CD4-positive, alpha-beta T cell treated with Interleukin-4 for 4 hours (primary cell): ENCODE measurements at regions not wholly inside any gene's neighbourhood (a gene's known extent, or its start where the extent isn't known, plus 50 kb on each side); places are given as distances from the start of the nearest gene placed in this dataset.
"Not testable (repeated sequence)": the region's sequence is repeated elsewhere in the genome, so short reads cannot be mapped to it uniquely, and the experiment has no call there.

Experiments used
- DNase-seq: peaks from one replicate; pipeline ENCODE4 v3.0.0-alpha.2; 2020

DNA sequence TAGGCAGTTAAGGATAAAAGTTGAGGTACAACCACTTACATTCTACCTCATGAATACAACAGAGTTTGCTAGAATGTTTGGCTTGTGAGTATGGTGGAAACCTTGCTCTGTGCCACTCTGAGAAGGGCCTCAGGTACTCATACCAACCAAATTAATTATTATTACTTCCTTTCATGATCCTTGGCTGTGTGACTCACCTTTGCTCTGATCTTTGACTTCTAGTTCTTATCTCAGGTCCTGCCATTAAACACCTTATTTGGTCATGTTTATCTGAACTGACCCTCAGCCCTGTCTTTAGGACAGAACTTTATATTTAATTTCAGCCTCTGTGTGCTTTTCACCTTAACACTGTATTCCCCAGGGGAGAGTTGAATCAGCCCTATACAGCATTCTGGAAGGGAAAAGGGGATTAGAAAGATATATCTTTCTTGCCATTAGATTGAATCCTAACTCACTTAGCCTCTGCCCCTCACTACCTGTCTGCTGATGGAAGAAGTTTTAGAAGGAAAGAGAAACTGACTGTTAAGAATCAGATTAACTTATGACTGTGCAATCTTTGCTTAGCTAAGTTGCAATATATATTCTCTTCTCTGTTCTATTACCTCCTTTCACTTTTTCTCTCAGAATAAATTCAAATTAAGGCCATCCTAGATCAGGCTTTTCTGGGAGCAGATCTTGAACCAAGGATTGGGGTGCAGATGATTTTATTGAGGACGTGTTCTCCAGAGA lies 260.4 kb upstream of the DPYD start:
- DNase-seq = no peak

DNA sequence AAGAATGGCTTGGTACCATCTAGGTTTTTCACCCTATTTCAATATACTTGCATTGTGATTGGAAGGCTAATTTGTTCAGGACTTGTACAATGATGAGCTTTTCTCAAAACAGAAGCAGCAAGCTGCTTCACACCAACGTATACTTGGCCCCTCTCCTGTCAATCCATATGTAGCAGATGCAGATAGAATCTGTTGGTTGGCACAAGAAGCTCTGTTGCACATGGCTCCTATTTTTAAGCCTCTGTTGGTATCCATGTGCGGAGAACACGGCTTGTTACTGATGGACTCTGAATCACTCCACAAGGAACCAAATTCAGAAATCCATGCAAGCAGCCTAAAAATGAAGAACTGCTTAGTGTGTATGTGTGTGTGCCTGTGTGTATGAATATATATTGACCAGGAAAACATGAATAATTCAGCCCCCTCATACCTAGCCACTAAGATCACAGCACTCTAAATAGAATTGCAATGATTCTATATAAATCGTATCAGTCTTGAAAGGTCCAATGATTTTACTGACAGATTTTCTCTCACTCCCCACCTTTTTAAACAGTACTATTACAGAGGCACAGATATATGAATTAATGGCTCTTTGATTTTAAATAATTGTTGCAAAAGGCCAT lies 258.4 kb upstream of the DPYD start:
- DNase-seq = no peak

DNA sequence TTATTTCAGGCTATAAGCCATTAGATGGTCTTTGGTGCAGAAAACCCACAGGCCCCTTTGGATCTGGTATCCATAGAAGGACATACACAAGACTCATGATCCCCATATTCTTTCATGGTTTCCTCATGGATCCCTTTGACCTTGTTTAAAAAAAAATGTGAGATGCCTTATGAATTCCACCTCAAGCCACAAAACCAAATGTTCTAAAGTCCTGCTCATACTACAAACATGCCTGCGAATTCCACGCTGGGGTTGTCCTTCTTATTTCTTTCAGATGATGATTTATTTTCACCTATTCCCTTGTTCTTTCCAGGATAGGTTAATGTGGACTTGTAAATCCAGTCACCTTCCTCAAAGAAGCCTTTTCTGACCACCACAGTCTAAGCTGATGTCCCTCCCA lies 256.9 kb upstream of the DPYD start:
- DNase-seq = no peak

DNA sequence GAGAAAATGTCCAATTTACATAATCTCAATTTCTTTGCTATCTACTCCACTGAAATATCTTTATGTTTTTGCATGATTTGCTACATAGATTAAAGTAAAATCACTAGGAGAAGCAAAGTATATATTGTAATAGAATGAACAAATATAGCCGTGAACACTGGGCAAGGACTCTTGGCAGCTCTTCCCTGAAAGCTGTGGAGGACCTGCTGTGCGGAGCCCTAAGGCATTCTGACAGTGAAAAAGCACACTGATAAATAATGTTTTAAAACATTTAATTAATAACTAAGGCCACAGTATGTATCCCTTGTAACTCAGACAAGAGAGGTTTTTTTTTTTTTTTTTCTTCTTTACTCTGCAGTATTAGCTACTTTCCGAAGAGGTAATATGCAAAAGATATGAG lies 256.1 kb upstream of the DPYD start:
- no peak for DNase-seq

DNA sequence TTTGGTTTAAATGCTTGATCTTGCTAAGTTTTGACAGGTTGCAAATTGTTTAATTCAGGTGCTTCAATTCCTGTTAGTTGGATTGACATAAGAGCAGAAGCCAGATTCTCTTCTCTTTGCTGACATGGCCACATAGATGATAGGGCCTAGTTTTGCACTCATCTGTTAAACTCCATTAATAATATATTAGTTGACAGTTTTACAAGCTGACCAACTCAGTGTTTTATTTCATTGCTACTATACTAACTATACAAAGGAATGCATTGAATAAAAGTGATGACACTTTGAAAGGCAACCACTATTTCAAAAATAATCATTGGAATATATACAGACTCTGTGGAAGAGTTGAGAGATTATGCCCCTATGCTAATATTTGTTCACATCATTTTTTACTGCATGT lies 255.6 kb upstream of the DPYD start:
- no peak for DNase-seq

DNA sequence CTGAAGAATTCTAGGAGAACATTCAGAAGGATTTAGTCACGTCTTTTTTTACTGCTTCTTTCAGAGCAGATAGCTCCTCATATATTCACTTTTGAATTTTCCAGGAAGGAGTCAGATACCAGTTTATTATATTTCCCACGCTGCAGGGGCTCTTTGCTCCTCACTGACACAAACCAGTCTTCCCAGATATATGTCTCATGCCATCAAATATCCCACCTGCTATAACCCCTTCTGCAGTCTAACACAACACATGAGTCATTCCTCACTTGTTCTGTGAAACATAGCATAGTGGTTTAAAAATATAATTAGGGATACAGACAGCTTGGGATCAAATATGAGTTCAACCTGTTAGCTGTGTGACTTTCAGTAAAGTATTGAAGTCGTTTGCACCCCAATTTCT lies 251.7 kb upstream of the DPYD start:
- no peak for DNase-seq

DNA sequence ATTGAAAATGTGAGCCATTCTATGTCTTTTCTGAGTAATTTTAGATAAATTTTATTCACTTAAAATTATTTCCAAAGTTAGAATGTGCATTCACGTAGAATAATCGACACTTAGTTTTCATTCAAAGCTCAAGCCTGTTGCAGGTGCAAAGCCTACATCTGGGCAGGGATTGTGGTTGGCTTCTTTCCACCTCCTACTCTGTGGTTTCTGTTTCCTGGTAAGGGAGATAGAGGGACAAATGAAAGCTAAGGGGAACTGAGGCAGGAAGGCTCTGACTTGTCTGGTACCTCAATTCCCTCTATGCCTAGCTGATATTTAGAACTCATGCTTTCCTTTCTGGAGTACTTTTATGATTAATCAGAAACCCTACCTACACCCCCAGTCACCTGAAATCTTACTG lies 251.2 kb upstream of the DPYD start:
- no peak for DNase-seq

DNA sequence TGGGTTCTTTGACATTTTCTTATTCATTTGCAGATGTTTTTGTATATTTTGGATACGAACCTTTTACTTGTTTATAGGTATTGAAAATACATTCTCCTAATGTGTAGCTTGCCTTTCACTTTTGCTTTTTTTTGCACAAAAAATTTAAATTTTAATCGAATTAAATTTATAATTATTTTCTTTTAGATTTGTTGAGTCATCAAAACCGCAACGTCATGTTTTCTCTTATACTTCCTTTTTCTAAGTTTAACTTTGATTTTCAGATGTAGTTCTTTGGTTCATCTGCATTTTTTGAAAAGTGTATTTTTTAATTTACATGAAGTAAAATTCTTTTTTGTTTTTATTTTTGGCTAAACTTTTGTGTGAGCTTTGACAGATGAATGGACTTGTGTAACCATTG lies 243.7 kb upstream of the DPYD start:
- no peak for DNase-seq

DNA sequence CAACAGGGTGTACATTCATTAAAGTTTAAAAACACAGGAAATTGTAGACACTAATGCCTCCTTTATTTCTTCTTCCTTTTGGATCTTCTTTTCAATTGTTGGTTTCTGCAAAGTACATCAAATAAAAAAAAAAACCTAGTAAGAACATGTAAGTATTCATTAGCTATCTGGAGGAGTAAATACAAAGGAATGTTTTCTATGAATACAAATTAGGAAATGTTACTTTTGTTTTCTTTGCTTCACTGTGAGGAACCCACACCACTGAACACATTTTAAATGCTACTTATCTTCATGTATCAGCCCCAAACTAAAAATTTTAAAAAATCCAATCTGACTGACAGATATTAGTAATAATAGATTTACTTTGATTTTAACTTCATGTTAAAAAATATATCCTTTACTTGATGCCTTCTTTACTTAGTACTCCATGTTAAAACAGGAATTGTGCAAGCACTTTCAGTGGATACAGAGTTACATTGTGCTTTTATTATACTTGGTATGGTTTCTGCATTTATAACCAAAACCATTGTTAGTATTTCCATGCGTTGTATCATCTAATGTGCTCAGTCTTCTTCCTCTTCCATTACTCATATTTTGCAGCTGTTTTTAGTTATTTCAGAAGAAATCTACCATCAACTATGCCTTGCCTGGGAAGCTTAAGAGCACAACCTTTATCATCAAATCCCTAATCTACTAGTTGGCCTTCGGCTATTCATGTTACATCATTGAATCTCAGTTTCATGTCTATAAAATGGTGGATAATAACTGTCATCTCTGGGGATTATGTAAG lies 236.9 kb upstream of the DPYD start:
- no peak for DNase-seq

DNA sequence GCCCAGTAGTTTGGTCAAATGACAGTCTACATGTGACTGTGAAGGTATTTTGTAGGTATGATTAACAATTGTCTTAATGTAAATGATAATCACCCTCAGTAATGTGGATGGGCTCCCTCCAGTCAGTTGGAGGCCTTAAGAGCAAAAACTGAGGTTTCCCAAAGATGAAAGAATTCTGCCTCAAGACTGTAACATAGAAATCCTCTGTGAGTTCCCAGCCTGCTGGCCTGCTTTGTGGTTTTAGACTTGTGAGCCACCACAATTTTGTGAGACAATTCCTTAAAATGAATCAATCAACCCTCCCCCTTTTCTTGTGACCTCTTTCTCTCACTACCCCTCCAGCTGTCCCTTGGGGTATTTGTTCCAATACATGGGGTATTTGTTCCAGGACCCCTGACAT lies 226.4 kb upstream of the DPYD start:
- no peak for DNase-seq

DNA sequence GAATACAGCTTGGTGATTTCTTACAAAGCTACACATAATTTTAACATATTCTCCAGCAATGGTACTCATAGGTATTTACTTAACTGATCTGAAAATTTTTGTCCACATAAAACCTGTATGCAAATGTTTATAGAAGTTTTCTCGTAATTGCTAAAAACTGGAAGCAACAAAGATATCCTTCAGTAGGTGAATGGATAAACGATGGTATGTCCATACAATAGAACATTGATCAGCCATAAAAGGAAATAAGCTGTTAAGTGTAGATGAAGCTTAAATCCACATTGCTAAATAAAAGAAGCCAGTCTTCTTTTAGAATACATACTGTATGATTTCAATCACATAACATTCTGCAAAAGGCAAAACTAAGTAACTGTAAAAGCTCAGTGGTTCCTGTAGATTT lies 224.8 kb upstream of the DPYD start:
- no peak for DNase-seq

DNA sequence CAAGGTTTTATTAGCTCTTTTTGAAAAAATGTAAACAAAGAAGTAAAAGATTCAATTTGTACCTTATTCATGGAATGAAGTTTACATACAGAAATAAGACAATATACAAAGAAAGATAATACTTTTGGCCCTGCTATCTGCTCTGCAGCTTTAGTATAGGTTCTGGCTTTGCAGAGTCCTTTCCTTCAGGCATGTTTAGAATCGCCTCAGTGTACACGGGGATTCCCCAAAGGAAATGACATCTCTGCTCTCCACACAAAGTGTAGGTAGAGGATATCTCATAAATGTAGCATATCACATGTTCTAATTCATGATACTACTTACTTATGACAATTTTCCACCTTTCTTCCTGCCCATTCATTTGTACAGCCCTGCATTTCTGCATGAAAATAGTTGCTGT lies 222.6 kb upstream of the DPYD start:
- no peak for DNase-seq

DNA sequence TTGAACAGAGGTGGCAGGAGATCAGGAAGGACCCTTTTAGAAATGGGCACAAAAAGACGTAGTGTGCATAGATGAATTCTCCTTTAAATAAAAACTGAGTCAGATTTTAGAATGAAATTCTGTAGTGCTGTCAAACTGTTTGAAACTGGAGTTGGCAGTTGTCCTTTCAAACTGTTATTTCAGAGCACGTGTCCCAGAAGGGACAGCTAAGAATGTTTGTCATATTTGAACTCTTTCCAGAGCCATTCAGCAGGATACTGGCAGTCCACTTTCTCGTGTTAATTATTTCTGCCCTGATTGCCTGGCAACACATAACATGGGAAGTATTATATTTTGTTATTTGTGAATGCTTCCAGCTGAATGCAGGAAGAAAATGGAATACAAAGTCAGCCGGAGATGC lies 212.3 kb upstream of the DPYD start:
- no peak for DNase-seq

DNA sequence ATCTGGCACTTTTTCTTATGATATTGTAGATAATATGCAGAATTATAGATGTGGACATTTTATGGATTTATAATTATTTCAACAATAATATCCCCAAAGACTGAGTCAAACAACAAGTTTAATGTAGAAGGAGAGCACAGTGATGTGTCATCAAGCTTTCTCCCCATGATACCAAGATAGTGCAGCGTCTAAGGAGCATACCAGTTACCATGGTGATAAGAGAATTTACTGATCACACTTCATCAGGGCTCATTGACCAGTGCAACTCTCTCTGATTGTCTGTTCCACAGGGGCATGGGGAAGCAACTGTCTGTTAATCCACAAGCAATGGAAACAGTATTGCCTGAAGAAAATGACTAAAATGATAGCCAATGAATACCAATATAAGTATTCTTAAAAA lies 209.6 kb upstream of the DPYD start:
- DNase-seq = no peak

DNA sequence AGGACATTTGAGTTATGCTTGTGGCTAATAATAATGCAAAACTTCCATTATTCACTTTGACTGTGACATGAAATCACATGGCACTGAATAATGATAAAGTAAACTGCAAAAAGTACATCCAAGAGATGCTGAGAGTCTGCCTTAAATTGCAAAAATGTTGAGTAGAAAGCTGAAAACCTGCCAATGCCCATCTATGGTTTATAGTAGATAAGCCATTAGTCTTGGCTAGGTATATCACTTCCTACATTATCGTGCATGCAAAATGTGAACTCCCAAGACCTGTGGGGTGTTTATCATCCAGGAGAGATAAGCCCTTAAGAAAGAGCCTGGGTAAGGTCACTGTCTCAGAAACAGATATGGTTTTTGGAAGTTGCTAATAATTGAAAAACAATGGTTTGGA lies 208.7 kb upstream of the DPYD start:
- no peak for DNase-seq

DNA sequence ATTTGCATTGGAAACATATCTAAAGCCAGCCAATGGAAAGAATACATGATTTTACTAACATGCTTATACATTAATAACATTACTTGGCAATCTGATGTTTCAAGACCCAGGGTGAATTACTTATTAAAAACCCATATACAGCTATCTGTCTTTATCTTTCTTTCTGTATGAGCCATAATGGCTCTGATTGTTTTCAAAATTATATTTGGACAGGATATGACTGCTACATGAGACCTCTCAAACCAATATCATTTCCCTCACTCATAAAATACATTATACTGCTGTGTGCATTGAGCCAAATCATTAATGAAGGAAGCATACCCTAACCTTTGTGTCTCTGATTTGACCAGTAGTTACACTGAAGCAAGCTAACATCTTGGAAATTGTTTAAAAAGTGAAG lies 205.9 kb upstream of the DPYD start:
- DNase-seq = no peak

DNA sequence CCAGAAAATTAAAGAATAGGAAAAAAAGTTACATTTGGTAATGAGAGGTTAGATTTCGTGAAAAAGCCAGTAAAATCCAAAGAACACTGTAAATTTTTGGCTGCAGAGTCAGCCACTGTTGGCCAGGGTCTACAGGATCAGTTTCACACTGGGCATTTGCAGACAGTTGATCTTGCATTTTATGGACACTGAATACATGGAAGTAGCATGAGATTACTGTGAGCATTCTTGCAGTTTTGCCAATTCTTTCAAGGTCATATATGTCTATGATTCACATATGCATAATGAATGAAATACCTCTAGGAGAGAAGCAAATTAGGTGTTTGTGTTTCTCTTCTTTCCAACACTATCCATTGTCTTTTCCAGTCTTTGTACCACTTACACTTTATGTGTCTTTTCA lies 200.8 kb upstream of the DPYD start:
- DNase-seq = no peak

DNA sequence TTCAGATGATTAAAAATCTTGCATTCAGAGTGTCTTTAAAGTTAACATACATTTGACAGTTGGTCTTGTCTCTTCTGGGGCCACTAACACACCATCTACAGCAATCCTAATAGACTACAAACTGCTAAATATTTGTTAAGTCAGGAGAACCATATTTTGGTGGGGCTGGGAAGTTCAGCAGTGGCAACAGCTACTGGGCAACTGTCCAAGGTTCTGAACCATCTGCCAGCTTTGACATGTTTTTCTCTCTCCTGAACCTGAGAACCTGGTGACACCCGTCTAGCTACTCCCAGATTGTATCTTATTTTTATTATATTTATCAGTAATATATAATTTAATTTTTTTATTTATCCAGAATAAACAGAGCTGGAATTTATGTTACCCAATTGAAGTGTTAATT lies 199.0 kb upstream of the DPYD start:
- no peak for DNase-seq

DNA sequence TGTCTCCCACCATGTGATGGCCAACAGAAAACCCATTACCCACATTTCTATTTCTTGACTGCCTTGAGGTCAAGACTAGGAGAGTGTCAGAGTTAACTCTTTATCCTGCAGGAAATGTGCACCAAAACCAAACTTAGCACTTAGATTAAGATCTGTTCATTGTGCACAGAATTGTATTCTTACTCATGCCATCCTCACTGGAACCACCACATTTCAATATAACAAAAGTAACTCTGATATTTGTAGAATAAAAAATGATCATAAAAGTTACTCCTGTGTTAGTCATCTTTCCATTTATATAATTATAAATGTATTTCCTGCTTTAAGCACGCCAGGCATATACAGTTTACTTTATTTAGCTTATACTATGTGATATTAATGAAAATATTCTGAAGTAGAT lies 193.0 kb upstream of the DPYD start:
- DNase-seq = no peak

DNA sequence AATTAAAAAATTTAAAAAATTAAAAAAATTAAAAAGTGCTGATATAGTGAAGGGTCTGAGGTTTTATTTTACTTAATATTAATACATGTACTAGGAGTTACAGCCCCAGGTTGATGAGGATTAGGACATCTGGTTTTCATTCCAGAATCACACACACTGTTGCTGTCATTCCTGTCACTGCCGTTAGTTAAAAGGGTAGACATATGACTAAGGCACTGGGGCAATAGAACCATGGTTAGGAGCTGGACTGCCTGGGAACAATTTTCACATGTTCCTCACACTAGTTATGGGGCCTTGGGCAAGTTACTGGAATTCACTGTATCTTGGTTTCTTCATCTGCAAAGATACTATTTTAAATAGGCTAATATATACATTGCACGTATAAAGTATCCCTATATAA lies 191.8 kb upstream of the DPYD start:
- no peak for DNase-seq

DNA sequence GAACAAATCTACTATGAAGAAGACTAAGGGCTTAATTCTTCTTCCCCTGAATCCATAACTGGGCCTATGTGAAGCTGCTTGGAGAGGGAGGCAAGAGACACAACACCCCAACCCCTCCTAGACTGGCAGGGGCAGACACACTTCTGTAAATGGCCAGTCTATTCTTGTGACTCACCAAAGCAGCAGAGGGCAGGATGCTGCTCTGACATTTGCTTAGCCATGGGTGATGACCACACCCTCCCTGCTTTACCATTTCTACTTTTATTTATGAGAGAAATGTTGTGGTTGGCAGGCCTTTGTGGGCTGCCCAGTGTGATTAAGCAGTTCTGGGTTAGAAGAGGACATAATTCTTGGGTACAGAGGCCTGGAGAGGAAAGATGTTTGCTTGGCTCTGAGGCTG lies 189.8 kb upstream of the DPYD start:
- no peak for DNase-seq

DNA sequence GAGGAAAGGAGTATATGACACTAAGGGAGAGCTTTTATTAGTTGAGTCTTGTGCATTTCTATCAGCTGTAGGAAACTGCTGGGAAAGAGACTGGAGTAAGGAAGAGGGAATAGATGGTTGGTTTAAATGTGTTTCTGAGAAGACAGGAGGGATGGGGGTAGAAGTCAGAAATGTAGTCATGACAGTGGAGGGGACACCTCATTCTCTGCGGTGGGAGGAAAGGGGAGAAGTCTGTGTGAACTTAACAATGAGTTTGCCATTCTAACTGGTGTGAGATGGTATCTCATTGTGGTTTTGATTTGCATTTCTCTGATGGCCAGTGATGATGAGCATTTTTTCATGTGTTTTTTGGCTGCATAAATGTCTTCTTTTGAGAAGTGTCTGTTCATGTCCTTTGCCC lies 187.5 kb upstream of the DPYD start:
- DNase-seq = not testable (repeated sequence)

DNA sequence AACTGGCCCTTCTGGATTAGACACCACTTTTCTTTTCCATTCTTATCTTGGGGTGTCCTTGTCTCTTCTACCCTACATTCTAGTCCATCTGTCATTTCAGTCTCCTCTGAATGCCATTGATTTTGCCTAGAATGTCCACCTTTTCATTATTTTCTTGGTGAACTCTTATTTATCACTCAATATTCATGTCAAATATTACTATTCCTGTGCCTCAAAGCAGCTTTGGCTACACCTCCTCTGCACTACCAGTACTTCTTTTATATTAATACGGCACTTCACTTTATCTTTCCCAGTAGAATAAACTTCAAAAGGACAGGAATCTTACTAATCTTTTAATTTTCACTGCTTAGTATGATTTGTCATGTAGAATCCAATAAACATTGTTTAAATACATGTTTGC lies 186.4 kb upstream of the DPYD start:
- no peak for DNase-seq

DNA sequence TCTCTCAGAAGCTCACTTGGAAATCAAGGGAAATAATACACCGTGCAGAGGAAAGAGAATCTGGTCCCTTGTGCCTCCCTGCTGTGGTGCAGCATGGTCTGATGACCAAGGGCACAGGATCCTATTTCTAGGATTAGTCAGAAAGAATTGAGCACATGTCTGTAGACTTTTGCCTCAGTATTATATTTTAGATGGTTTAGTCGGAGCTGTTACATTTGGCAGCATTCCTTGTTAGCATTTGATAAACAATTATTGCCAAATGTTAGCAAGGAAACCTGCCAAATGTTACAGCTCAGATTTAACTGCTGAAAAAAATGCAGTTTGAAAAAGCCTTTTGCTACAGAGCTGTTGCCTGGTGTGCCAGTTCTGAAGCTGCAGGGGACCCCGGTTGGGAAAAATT lies 183.5 kb upstream of the DPYD start:
- DNase-seq = no peak
